IPS-NIHi11 (cell line): ENCODE measurements at regions not wholly inside any gene's neighbourhood (a gene's known extent, or its start where the extent isn't known, plus 50 kb on each side); places are given as distances from the start of the nearest gene placed in this dataset.
A peak's percentile ranks its signal among the peaks of the same experiment; 100 is the strongest.

Experiments
- DNase-seq: peaks from one replicate; pipeline ENCODE4 v3.0.0; 2012; ENCODE audit warnings: mixed read lengths, low spot score

DNA sequence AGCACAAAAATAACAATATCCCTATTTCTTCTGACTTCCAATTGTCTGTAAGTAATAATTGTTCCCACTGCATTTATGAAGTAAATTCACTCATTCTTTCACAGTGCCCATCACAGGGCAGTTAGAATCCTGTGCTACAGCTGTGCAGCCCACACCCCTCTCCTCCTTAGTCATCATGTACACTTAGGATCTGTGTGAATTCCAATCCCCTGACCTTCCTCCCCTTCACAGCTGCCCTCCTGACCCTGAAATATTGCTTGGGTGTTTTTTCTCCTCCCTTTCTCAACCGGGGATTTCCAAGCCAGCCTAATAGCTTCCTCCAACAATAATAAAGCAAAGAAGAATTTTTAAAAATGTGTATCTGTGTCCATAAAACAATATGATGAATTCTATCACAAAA is 91.5 kb upstream of the BEND6 start:
- DNase-seq: no peak

DNA sequence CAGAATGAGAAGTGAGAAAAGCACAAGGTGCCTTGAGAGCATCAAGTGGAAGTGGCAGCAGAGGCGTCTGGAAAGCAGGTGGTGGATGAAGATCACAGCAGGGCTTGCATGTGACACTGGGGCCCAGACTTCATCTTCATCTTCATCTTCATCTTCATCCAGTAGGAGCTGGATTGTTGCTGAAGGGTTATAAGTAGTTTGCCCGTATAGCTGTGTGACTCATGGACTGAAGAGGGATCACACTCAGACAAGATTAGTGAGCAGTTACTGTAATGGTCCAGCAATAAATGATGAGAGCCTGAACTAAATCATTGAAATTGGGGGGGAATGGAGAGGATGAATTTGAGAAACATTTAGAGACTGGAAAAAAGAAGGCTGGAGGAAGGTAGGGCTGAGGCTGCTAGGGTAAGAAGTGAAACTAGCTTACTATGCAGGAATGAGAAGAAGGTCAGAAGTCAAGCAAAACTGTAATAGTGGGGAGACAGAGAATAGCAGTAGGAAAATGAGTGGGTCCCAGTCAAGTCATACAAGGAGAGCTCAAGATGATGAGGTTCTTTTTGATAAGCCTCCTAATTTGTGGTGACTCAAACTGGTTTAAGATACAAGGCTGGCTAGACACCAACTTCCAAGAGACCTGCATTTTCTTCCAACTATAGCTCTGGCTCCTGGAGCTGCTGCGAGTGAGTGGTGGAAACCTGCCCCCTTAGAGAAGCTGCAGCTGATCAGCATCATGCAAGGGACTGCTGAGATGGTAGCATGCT is 92.3 kb upstream of the BEND6 start:
- DNase-seq: no peak

DNA sequence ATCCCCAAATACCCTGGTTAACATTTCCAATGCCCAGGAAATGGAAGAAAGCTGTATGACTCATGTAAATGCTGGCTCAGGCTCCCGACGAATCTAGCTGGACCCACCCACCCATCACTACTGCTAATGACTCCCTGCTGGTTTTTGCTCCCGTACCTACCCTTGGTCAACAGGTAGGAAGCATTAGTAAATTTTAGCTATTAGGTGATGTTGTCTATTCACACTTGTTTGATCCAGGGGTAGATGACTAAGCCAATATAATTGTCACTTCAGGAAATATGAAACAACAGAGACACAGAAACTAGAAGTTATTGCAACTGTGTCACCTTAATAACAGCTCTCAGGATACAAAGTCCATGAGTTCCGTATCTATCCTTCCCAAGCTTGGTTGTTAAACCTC is 94.4 kb upstream of the BEND6 start:
- no peak for DNase-seq

DNA sequence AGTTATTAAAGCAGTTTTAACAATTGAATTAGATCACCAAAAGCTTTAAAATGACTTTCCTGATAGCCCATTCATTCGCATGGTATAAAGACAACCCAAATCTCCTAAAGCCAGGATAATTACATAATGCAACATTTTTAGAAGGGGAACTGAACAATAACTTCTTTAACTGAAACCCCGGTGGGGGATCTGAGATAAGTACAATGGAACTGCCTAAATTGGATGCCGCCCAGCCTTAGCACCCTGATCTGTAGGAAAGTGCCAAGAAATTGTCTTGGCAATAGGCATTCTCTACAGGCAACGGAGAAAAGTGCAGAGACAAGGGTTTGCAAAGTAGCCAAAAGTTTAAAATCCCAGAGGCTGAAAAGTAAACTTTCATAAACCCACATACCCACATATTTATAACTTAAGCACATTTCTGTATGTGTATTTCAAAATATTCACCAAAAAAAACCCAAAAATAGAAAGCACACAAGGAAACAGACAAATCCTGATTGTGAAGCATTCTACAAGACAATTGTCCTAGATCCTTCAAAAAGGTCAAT is 98.8 kb upstream of the BEND6 start:
- DNase-seq: no peak

DNA sequence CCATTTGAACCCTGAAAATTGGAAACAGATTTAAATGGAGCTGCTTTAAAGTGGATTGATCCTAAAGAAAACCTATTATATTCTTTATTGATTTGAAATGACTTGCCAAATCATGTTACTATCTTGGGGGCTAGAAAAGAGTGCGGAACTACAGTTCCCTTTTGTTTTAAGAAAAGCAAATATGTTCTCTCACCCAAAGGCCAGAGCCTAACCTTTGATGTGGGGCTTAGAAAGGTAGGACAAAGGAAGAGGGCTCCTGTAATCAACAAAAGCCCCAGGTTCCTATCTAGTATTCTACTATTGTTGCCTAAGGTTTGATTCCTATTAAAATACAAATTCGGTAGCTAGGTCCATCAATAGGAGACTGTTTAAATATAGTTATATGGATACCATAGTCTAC is 100.8 kb upstream of the BEND6 start:
- DNase-seq: no peak

DNA sequence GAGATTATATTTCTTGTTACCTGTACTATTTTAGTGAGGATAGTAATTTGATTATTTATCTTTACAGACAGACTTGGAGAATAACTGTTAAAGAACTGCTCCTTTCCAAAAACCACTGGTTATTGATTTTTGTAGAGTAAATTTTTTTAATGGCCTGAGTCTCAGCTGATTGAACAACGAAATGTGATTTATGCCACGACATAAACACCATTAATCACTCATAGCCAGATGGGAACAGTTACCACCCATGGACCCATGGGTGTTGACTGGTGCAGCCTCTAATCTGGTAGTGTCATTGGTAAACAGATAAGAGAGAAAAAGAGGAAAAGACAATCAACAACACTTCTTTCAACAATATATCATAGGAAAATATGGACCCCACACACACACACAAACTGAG is 101.4 kb upstream of the BEND6 start:
- no peak for DNase-seq

DNA sequence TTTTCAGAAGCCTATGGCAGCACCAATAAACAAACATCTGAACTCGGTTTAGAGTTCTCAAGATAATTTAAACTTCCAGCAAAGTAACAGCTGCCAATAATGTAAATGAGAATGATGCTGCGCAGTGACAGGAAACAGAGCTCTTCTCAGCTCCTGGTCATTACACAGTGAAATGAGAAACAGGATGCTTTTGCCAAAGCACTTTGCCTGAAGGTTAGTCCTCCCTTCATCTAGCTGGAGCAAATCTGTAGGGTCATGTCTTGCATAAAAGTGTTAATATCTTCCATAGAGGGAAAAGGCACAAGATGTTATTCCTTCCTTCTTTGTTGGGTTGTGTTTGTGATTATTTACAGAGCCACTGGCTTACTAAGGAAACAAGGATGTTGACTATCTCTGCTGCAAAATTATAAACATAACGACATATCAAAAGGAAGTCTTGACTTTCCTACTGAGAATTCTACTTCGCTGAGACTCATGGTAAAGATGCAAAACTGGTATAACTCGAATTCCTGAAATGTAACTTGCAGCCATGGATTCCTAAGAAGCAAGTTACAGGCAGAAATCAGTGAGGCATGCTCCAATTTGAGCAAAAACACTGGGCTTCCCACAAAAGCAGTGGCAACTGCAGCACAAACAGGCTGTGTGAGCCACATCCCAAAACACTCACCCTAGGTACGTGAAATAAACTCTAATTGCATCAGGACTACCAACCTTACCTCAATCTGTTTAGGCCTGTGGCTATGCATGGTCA is 102.5 kb upstream of the BEND6 start:
- no peak for DNase-seq

DNA sequence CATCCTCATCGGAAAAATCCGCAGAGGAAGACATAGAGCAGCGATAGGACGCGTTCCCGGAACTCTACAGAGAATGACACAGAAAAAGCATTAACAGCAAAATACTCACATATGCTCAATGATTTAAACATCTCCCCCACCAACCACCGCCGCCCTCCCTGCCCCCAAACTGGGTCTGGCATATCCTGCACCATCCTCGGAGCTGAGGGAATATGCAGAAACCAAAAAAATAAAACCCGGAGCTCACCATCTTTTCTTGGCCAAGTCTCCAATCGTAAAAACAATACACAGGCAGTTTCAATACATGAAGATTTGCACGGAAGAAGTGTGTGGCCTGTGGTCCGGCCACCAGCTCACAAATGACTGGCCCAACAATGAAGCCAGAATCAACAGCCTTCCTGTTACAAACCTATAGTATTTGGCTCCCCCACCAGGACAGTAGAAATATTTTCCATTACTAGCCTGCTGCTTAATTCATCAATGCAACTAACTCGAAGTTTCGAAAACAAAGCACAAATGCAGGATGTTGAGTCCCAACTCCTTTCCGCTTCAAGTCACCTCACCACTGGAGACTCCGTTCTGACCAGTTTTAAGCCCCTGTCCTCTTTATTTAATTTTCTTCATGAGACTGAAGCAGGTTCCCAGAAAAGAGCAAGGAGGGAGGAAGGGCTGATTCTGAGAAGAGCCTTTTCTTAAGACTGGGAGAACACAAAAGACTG is 103.2 kb upstream of the BEND6 start:
- peak; percentile 55 for DNase-seq

DNA sequence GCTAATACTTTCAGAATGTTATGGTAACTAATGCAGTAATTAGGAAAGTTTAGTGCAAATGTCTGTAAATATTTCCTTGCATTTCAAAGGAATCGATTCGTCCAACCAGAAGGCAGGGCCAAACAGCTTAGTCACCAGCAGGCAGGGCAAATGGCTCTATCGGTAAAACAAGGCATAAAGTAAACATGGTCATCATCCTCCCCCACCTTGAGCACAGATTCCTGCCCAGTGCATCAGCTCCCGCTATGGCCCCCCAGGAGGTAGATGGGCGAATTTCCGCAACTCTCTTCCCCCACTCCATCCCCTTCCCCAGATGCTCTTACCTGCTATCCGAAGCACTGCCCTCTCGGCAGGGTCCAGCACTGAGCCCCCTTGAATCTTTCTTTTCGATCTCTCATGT is 103.8 kb upstream of the BEND6 start:
- DNase-seq: peak; percentile 20

DNA sequence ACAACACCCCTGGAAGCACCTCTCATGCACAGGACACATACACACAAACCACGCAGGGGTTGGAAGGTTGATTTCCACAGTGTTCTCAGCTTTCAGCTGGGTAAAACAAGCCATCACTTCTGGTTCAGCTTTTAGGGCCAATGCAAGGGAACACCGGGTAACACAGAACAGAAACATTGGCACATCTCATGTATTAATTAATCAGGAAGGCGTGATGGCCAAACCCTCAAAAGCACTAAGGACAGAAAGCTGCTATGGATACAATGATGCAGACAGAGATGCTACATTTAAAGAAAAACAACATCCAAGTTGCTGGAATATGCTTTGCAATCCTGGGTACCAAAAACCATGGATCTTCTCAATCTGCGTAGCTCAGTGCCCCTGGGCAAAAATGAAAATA is 104.3 kb upstream of the BEND6 start:
- no peak for DNase-seq

DNA sequence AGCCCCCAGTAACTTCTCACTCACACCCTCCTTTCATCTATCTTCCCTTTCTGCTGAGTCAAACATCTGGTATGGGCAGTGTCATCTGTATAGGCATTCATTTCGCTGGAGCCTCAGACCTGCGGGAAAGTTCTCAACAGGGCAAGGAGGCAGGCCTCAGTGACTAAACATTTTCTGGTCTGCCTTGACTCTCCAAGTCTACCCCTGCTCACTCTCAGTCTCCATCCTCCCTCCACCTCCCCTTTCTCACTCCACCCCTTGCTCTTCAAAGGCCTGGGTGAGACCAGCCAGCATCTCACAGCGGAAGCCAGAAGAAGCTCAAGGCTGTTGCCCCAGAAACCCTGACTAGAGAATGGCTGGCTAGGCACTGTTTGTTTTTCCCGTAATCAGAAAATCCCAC is 105.0 kb upstream of the BEND6 start:
- DNase-seq: peak; percentile 39

DNA sequence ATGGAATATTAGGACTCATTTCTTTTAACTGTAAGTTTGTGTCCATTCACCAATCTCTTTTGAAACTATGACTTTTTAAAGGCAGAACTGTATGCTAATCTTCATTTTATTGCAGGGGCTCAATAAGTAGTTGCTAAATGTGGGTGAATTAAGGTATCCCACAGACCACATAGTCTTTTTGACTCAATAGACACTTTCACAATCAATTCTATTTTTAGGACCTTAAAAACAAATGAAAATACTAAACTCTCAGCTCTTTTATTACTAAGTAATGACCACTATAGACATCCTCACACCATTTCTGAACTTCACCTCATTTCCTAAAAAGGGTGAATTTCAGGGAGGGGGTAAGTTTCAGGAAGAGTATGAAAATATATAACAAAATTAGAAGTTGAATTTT is 106.8 kb upstream of the BEND6 start:
- DNase-seq: no peak

DNA sequence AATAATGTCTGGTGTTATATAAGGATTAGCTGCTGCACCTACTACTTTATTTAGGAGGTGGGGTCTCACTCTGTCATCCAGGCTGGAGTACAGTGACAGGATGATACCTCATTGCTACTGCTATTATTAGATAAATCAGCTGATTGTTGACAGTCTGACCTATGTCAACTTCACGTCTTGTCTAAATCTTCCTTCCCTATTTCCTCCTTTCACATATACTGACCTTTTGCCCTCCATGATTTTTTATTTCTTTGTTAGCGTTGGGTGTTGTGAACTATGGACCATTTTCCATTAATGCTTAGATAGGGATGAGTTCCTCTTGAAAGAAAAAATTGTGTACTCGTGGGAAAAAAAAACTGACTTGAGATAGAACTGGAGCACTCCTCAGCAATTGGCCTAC is 109.9 kb upstream of the BEND6 start:
- DNase-seq: no peak

DNA sequence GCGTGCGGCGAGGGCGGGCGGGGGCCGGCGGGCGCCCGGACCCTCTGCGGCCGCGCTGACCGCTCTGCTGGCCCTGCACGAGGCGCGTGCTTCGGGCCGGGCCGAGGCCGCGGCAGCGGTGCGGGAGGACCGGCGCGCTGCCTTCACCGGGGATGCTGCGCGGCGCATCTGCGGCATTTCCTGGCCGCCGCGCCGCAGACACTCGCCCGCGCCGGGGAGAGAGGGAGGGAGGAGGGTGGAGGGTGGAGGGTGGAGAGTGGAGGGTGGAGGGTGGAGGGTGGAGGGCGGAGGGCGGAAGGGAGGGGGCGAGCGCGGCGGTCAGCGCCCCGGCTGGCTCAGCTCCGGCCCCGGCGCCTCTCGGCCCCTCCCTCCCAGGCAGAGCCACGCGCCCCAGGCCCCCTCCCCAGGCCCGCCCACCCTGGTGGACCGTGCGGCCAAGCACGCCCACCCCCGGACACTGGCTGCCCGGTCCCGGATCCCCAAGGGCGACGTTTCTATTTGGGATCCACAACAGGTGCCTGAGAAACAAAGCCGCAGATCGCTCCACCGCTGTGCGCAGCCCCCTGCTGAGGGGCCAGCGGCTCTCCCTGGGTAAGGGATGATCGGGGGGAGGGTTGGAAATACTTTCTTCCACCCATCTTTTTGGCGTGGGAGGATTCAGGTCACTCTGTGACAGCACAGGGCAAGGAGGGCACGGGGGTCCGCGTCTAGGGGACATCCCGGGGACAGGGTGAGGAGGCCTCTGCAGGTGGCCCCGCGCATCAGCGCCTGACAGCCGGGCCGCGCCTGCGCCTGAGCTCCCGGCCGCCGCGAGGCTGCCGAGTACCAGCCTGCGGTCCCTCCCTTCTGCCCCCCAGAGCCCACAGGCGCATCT is 111.2 kb upstream of the BEND6 start:
- peak; percentile 88 for DNase-seq

DNA sequence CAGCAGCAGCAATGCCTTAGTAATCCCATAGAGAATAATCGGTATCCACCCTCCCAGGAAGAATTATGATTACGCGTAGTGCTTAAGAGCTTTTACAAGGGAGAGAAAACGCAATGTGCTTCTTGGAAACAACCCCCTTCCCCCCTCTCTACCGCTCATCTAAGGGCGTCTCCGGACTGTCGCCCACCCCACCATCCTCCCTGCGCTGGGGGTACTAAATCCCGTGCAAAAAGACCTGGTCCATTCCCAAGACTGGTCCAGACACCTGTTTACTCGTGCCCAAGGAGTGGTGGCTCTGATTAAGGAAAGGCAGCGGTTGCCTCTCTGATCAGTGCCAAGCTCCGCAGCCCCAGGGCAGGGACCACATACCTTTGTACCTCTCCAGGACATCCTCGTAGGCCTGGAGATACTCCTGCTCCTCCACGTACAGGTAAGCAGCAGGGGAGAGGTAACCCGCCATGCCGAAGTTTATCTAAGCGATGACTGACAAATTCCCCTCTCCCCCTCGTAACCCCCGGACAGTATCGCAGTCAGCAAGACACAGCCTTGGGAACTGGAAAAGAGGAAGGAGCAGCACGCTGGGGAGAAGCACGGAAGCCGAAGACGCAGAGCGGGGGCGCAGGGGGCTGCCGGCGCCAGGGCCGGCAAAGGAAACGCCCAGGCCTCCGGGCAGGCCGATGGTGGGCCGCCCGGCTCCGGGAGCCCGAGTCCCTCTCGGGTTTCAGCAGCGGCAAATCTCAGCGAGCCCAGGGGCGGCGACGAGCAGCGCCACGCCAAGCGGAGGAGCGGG is 112.0 kb upstream of the BEND6 start:
- DNase-seq: peak; percentile 64

DNA sequence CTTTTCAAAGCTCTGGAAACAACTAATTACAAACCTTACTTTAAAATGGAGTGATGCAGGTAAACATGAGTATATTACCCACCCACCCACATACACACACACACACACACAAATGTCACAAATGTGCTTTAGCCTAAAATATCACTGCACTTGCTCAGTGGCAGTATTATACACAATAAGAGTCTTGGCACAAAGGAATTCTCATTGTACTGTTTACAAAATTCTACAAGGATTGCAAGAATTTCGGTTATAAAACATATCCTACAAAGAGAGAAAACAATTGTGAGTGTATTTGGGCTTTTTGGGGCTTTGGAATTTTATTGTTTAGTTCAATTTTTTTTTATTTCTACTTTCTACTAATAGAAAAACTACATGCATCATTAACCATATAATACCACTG is 113.2 kb upstream of the BEND6 start:
- DNase-seq: no peak

DNA sequence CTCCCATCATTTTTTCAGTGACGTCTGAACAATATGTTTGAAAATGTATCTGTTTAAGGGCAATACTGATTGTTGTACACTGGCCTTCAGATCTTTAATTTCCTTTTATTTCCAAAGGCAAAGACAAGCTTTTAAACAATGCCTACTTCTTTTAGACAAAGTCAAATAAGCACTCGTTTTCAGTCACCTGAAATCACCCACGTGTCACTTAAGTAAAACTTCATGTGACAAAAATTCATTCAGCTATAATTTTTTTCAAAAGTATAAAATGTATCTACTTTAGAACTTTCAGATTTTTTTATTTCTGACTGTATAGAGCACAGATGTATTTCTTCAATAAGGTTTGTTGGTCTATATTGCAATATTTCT is 113.5 kb upstream of the BEND6 start:
- DNase-seq: no peak

DNA sequence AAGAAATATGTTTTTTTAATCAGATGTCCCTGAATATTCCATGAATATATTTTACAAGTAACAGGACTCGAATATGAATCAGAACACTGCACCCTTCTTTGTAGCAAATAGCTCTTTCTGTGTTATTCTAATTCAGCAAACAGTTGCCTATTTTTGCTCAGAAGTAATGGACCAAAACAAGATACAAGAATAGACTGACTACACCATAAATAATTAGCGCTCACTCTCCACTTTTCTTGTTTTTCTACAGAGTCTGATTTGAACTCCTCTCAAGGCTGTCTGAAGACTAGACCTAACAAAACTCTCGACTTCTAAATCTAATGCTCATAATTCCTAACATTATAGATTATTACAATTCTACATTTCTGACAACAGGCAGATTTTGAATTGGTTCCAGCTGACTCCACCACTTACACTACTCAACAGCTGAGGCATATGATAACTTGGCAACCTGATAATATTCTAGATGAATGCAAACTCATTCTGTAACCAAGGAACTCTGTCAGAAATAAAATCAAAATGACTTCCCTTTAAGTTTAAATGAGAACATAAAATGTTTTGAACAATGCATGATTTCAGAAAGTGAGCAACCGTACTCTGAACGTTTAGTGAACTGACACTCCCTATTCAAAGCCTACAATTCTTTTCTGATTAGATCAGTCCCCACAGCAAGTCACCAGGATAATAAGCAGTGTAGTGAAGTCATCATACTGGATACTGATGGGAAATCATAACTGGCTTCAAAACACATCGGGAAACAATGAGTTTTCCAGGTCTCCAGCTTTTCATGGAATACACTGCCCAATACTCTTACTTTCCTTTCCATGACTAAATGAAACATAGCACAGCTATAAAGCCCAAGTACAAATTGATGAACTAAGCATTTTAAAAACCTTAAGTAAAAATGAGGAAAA is 114.2 kb upstream of the BEND6 start:
- no peak for DNase-seq

DNA sequence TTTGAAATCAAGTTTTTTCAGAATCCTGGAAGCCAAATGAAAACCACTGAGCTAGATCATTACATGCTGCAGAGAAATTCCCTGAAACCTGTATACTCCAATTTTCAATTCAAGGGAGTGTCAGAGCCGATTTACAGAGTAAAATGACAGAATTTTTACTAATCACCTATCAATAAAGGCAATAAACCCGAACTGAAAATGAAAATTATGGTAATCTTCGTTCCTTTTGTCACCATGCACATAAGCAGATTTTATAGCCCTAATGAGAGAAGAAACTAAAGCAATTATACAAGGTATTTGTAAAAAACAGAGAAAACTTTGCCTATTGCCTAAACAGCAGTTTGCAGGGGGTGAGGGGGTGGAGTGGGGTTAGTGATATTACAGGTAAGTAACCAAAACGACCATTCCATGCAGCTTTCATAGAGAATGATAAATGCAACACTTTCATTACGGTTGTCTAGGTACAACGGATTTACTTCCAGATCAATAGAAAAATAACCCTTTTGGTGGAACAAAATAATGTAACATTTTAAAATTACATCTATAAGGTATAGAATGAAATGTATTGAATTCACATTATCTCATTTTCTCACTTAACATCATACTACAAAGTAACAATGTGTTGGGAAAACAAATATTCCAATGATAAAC is 115.2 kb upstream of the BEND6 start:
- DNase-seq: no peak
